Neuronal stem cell (in vitro differentiated cells): ENCODE measurements at regions not wholly inside any gene's neighbourhood (a gene's known extent, or its start where the extent isn't known, plus 50 kb on each side); places are given as distances from the start of the nearest gene placed in this dataset.
A peak's percentile ranks its signal among the peaks of the same experiment; 100 is the strongest.

ENCODE experiments used
- DNase-seq: peaks from one replicate; pipeline ENCODE4 v3.0.0-alpha.2; 2013; ENCODE audit warnings: low spot score
- H2AFZ ChIP-seq: one replicate; pipeline ENCODE4 v1.6.1; 2013; ENCODE audit warnings: mild to moderate bottlenecking, low read length, inconsistent platforms
- H2AK5ac ChIP-seq: 2 replicates; pipeline ENCODE4 v1.6.1; 2013; ENCODE audit warnings: low read depth, mild to moderate bottlenecking, inconsistent platforms, low read length, moderate library complexity, mixed read lengths
- H2BK120ac ChIP-seq: 2 replicates; pipeline ENCODE4 v1.6.1; 2013; ENCODE audit warnings: low read depth, mild to moderate bottlenecking, inconsistent platforms, low read length, moderate library complexity, mixed read lengths
- H2BK12ac ChIP-seq: one replicate; pipeline ENCODE4 v1.6.1; 2013; ENCODE audit warnings: low read length, inconsistent platforms
- H2BK15ac ChIP-seq: 2 replicates; pipeline ENCODE4 v1.6.1; 2013; ENCODE audit warnings: mild to moderate bottlenecking, low read length, inconsistent platforms, mixed read lengths
- H2BK5ac ChIP-seq: one replicate; pipeline ENCODE4 v1.6.1; 2013; ENCODE audit warnings: inconsistent platforms, mild to moderate bottlenecking, low read length, moderate library complexity
- H3K14ac ChIP-seq: one replicate; pipeline ENCODE4 v1.6.1; 2013; ENCODE audit warnings: low read length, inconsistent platforms
- H3K18ac ChIP-seq: 2 replicates; pipeline ENCODE4 v1.6.1; 2013; ENCODE audit warnings: low read length, inconsistent platforms
- H3K23ac ChIP-seq: 2 replicates; pipeline ENCODE4 v1.6.1; 2013; ENCODE audit warnings: low read depth, mild to moderate bottlenecking, mixed read lengths, low read length, inconsistent platforms; ENCODE audit not compliant: poor library complexity
- H3K27ac ChIP-seq: replicated peaks from 3 replicates; pipeline ENCODE4 v1.5.1; 2013; ENCODE audit warnings: low read length, inconsistent platforms
- H3K27me3 ChIP-seq, 3 experiments: 2 replicates each; pipeline ENCODE4 v1.6.1; 2013; ENCODE audit warnings: low read length in 3 of 3, mild to moderate bottlenecking in 2 of 3, inconsistent platforms in 1 of 3, low read depth in 1 of 3, mixed read lengths in 1 of 3, moderate library complexity in 1 of 3; ENCODE audit not compliant: control insufficient read depth in 3 of 3, insufficient read depth in 3 of 3
- H3K36me3 ChIP-seq, 2 donors: replicated peaks in 1 of 2; 2 replicates each; pipeline ENCODE4 v1.6.1; 2013; ENCODE audit warnings: low read length in 2 of 2; ENCODE audit not compliant: control insufficient read depth in 2 of 2, insufficient read depth in 2 of 2
- H3K4ac ChIP-seq: 2 replicates; pipeline ENCODE4 v1.6.1; 2013; ENCODE audit warnings: inconsistent platforms, mild to moderate bottlenecking, low read length, moderate library complexity
- H3K4me1 ChIP-seq, 2 donors: 1 replicate in 1 of 2; 2 replicates in 1 of 2; pipeline ENCODE4 v1.6.1; 2013; ENCODE audit warnings: low read length in 2 of 2, low read depth in 1 of 2; ENCODE audit not compliant: control insufficient read depth in 2 of 2, insufficient read depth in 1 of 2
- H3K4me2 ChIP-seq: one replicate; pipeline ENCODE4 v1.6.1; 2013; ENCODE audit warnings: mild to moderate bottlenecking, low read length, inconsistent platforms; ENCODE audit not compliant: insufficient read depth, poor library complexity, severe bottlenecking
- H3K4me3 ChIP-seq, 2 donors: 2 replicates each; pipeline ENCODE4 v1.5.1; 2013; ENCODE audit warnings: low read length in 2 of 2, mild to moderate bottlenecking in 2 of 2, inconsistent platforms in 1 of 2, moderate library complexity in 1 of 2
- H3K79me1 ChIP-seq: one replicate; pipeline ENCODE4 v1.6.1; 2013; ENCODE audit warnings: low read depth, mild to moderate bottlenecking, inconsistent platforms, low read length, moderate library complexity
- H3K9ac ChIP-seq: one replicate; pipeline ENCODE4 v1.6.1; 2013; ENCODE audit warnings: mild to moderate bottlenecking, low read depth, low read length, inconsistent platforms; ENCODE audit not compliant: poor library complexity
- H3K9me3 ChIP-seq, 2 donors: replicated peaks in 1 of 2; 2 replicates each; pipeline versions ENCODE3 to v1.6.1; 2013; ENCODE audit warnings: low read length in 2 of 2, mild to moderate bottlenecking in 2 of 2, inconsistent platforms in 1 of 2, low read depth in 1 of 2, mixed read lengths in 1 of 2, moderate library complexity in 1 of 2; ENCODE audit not compliant: control insufficient read depth in 2 of 2, insufficient read depth in 1 of 2
- H4K8ac ChIP-seq: one replicate; pipeline ENCODE4 v1.6.1; 2013; ENCODE audit warnings: low read depth, mild to moderate bottlenecking, inconsistent platforms, low read length, moderate library complexity
- H4K91ac ChIP-seq: one replicate; pipeline ENCODE4 v1.6.1; 2013; ENCODE audit warnings: low read length, low read depth, mild to moderate bottlenecking, inconsistent platforms; ENCODE audit not compliant: poor library complexity
- WGBS, 2 donors: extraction: QIAGEN DNeasy Blood & Tissue Kit; methylation state at CpG; one replicate each; pipeline ENCODE4 v1.1.7; 2013; ENCODE audit warnings: missing lambda C conversion rate in 2 of 2, mixed read lengths in 1 of 2; ENCODE audit not compliant: insufficient read length in 2 of 2, insufficient replicate concordance in 1 of 2; ENCODE audit errors: extremely low coverage in 2 of 2; 5-methylcytosine and 5-hydroxymethylcytosine counted together

DNA sequence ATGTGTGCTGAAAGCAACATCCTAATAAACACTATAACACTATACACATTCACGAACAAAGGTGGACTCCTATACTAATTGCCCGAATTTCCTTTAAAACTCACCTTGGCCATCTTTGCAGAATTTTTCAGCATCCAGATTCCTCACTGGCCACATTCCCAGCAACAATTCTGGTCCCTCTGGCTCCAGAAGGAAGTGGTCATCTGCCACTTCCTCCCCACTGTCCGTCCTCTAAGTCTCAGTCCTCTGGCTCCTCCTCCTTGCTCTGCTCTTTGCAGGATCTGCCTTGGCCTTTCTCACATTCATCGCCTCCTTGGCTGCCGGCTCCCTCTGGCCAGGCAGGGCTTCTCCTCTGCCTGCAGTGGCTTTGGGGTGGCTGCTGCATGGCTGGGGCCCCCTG lies 426.0 kb downstream of the FUT8 start:
- Histone ChIP-seq H3K79me1 (no peaks in the 10 kb centered on the region), H3K4me2 (no peak overlapping the region), H2BK12ac (no peak overlapping the region), H3K9ac (no peak overlapping the region), H3K4me1 (peaks cover 0 to 13% of the 10 kb centered on the region in 2 donors), H3K23ac (no peak overlapping the region), H3K18ac (peak overlapping the region; percentile 34), H2BK5ac (no peak overlapping the region), H3K27ac (no peak overlapping the region), H2BK15ac (no peak overlapping the region), H3K36me3 (no peaks in the 10 kb centered on the region), H3K14ac (no peak overlapping the region), H2AK5ac (no peak overlapping the region), H3K4me3 (no peak overlapping the region), H3K27me3 (no peaks in the 10 kb centered on the region), H3K4ac (no peak overlapping the region), H4K8ac (no peak overlapping the region), H4K91ac (no peak overlapping the region), H2AFZ (peak overlapping the region; percentile 57), H3K9me3 (no peaks in the 10 kb centered on the region), H2BK120ac (no peak overlapping the region)
- no CpG with 5 or more reads among the region's 5 CpGs for WGBS, 2 donors
- no peak for DNase-seq

- H2BK12ac ChIP-seq = no peak overlapping the region
- H3K9ac ChIP-seq = no peak overlapping the region
- no CpG with 5 or more reads among the region's 6 CpGs for WGBS, 2 donors
- H3K4me1 ChIP-seq = peaks cover 0 to 6% of the 10 kb centered on the region in 2 donors
- H3K23ac ChIP-seq = no peak overlapping the region
- no peak overlapping the region for H4K91ac ChIP-seq
- no peaks in the 10 kb centered on the region for H3K79me1 ChIP-seq
- no peaks in the 10 kb centered on the region for H3K27me3 ChIP-seq
- no peak overlapping the region for H4K8ac ChIP-seq
- no peak overlapping the region for H2AK5ac ChIP-seq
- H3K4ac ChIP-seq = no peak overlapping the region
- no peak for DNase-seq
- H2BK120ac ChIP-seq = no peak overlapping the region
- H3K14ac ChIP-seq = no peak overlapping the region
- H3K4me3 ChIP-seq = no peak overlapping the region
- H3K4me2 ChIP-seq = no peak overlapping the region
- H3K18ac ChIP-seq = no peak overlapping the region
- H2AFZ ChIP-seq = no peak overlapping the region
- no peaks in the 10 kb centered on the region for H3K36me3 ChIP-seq
- no peaks in the 10 kb centered on the region for H3K9me3 ChIP-seq
- H3K27ac ChIP-seq = no peak overlapping the region
- H2BK5ac ChIP-seq = no peak overlapping the region
- H2BK15ac ChIP-seq = no peak overlapping the region
These were observed 427.7 kb downstream of the FUT8 start for GRCh38 chr14:65840118-65840751.

DNA sequence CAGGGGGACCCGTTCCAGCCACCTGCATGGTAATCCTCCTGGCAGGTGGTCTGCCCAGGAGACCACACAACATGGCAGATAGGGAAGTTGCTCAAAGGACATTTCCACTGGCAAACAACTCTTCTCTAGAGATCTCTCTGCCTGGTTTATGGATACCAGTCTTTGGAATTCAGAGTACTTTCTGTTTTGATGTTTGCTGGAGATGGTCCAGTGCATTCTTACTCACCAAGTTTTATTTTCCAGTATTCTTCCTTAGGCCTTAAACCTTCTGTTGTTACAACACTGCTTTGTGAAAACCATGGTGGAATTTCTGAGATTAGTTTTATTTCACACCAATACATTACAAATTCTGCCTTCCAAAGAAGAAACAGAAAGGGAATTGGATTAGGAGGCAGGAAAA lies 428.3 kb downstream of the FUT8 start:
- H3K36me3 ChIP-seq = no peaks in the 10 kb centered on the region
- no peaks in the 10 kb centered on the region for H3K79me1 ChIP-seq
- no peak overlapping the region for H3K4ac ChIP-seq
- no peaks in the 10 kb centered on the region for H3K27me3 ChIP-seq
- no peak overlapping the region for H3K23ac ChIP-seq
- no peak overlapping the region for H3K14ac ChIP-seq
- H3K27ac ChIP-seq = no peak overlapping the region
- H3K9ac ChIP-seq = no peak overlapping the region
- H4K91ac ChIP-seq = no peak overlapping the region
- no peak overlapping the region for H3K4me3 ChIP-seq
- no peaks in the 10 kb centered on the region for H3K9me3 ChIP-seq
- no peak for DNase-seq
- no peak overlapping the region for H2AFZ ChIP-seq
- no CpG with 5 or more reads among the region's 1 CpG for WGBS, 2 donors
- H2BK12ac ChIP-seq = no peak overlapping the region
- no peak overlapping the region for H2BK5ac ChIP-seq
- H2BK120ac ChIP-seq = no peak overlapping the region
- no peak overlapping the region for H2BK15ac ChIP-seq
- H3K4me1 ChIP-seq = peaks cover 0 to 6% of the 10 kb centered on the region in 2 donors
- no peak overlapping the region for H3K4me2 ChIP-seq
- H2AK5ac ChIP-seq = no peak overlapping the region
- H3K18ac ChIP-seq = no peak overlapping the region
- H4K8ac ChIP-seq = no peak overlapping the region

GRCh38 chr14:65846196-65846868 lies 433.8 kb downstream of the FUT8 start:
- Histone ChIP-seq H3K4ac (no peak overlapping the region), H2AFZ (no peak overlapping the region), H3K27me3 (peaks cover 0 to 6% (median 0%) of the 10 kb centered on the region in 3 experiments), H3K23ac (no peak overlapping the region), H3K18ac (no peak overlapping the region), H3K27ac (no peak overlapping the region), H3K79me1 (no peaks in the 10 kb centered on the region), H2BK12ac (no peak overlapping the region), H3K4me1 (peaks cover 6 to 7% of the 10 kb centered on the region in 2 donors), H2BK120ac (no peak overlapping the region), H4K8ac (no peak overlapping the region), H3K4me3 (no peak overlapping the region), H2AK5ac (no peak overlapping the region), H3K4me2 (no peak overlapping the region), H4K91ac (no peak overlapping the region), H3K9me3 (no peaks in the 10 kb centered on the region), H2BK15ac (no peak overlapping the region), H2BK5ac (no peak overlapping the region), H3K36me3 (no peaks in the 10 kb centered on the region), H3K9ac (no peak overlapping the region), H3K14ac (no peak overlapping the region)
- no CpG with 5 or more reads among the region's 2 CpGs for WGBS, 2 donors
- no peak for DNase-seq
